Ovary (tissue), 3 donors: ENCODE measurements at regions not wholly inside any gene's neighbourhood (a gene's known extent, or its start where the extent isn't known, plus 50 kb on each side); places are given as distances from the start of the nearest gene placed in this dataset.

Experiments used
- CTCF ChIP-seq, 3 donors: fragments of 450-650 bp in 2 of 3; fragments of 200-600 bp in 1 of 3; IDR thresholded peaks; one replicate each; pipeline versions ENCODE4 v1.5.1 to v1.8.0; 2016 to 2022; ENCODE audit warnings: antibody characterized with exemption in 3 of 3, mild to moderate bottlenecking in 1 of 3
- EP300 ChIP-seq: sonication (generic); formaldehyde crosslinking; IDR thresholded peaks from one replicate; pipeline ENCODE4 v1.6.1; 2017; ENCODE audit warnings: antibody characterized with exemption
- POLR2A ChIP-seq: fragments of 450-650 bp; IDR thresholded peaks from one replicate; pipeline ENCODE4 v1.6.1; 2017; ENCODE audit warnings: antibody characterized with exemption, mild to moderate bottlenecking, moderate library complexity
- donor health status: DM: no; HTN: no; CAD: no.

GRCh38 chr1:99507906-99508732 is 137.8 kb upstream of the PALMD start:
- TF ChIP-seq CTCF (IDR thresholded peaks at IDR 0.05) (no peak), POLR2A (no peak), EP300 (no peak)
